Hepatocyte (in vitro differentiated cells): ENCODE measurements at regions not wholly inside any gene's neighbourhood (a gene's known extent, or its start where the extent isn't known, plus 50 kb on each side); places are given as distances from the start of the nearest gene placed in this dataset.
A peak's percentile ranks its signal among the peaks of the same experiment; 100 is the strongest.

Experiments used
- DNase-seq: peaks from one replicate; pipeline ENCODE4 v3.0.0-alpha.2; 2016; ENCODE audit warnings: low spot score
- H2AFZ ChIP-seq: fragments of 200-600 bp; sonication (generic); 2 replicates; pipeline ENCODE4 v1.6.0; 2016; ENCODE audit warnings: antibody characterized with exemption, mild to moderate bottlenecking
- H3K27ac ChIP-seq: fragments of 200-600 bp; sonication (generic); 2 replicates; pipeline ENCODE4 v1.5.1; 2016; ENCODE audit warnings: mild to moderate bottlenecking
- H3K27me3 ChIP-seq: fragments of 200-600 bp; sonication (generic); 2 replicates; pipeline ENCODE4 v1.6.1; 2016
- H3K36me3 ChIP-seq: fragments of 200-600 bp; sonication (generic); replicated peaks from 2 replicates; pipeline ENCODE4 v1.5.1; 2016; ENCODE audit warnings: low read depth; ENCODE audit not compliant: insufficient read depth
- H3K4me1 ChIP-seq: fragments of 200-600 bp; sonication (generic); 2 replicates; pipeline ENCODE4 v1.5.1; 2016; ENCODE audit warnings: mild to moderate bottlenecking, moderate library complexity; ENCODE audit not compliant: insufficient read depth
- H3K4me2 ChIP-seq: fragments of 200-600 bp; sonication (generic); 2 replicates; pipeline ENCODE4 v1.6.0; 2016
- H3K4me3 ChIP-seq: fragments of 200-600 bp; sonication (generic); 2 replicates; pipeline ENCODE4 v1.5.1; 2016; ENCODE audit warnings: mild to moderate bottlenecking
- H3K79me2 ChIP-seq: fragments of 200-600 bp; sonication (generic); 2 replicates; pipeline ENCODE4 v1.6.0; 2017; ENCODE audit warnings: mild to moderate bottlenecking
- H3K9me2 ChIP-seq: fragments of 200-600 bp; sonication (generic); replicated peaks from 2 replicates; pipeline ENCODE4 v1.6.0; 2017; ENCODE audit warnings: mild to moderate bottlenecking; ENCODE audit not compliant: insufficient read depth
- H3K9me3 ChIP-seq: fragments of 200-600 bp; sonication (generic); 2 replicates; pipeline ENCODE4 v1.5.1; 2016; ENCODE audit warnings: low read depth, mild to moderate bottlenecking
- H4K20me1 ChIP-seq: fragments of 200-600 bp; sonication (generic); 2 replicates; pipeline ENCODE4 v1.6.0; 2016; ENCODE audit warnings: mild to moderate bottlenecking; ENCODE audit not compliant: insufficient read depth, poor library complexity, severe bottlenecking
- CTCF ChIP-seq: fragments of 200-600 bp; sonication (generic); IDR thresholded peaks from 2 replicates; pipeline ENCODE4 v1.5.1; 2016; ENCODE audit warnings: antibody characterized with exemption, mild to moderate bottlenecking; ENCODE audit not compliant: poor library complexity
- EZH2 ChIP-seq: fragments of 200-600 bp; sonication (generic); IDR thresholded peaks from 2 replicates; pipeline ENCODE4 v1.6.1; 2016; ENCODE audit warnings: antibody characterized with exemption, mild to moderate bottlenecking, borderline replicate concordance
- EZH2phosphoT487 ChIP-seq: fragments of 200-600 bp; sonication (generic); IDR thresholded peaks from one replicate; pipeline ENCODE4 v1.6.1; 2018; ENCODE audit warnings: antibody characterized with exemption, mild to moderate bottlenecking, low read depth, moderate library complexity; ENCODE audit not compliant: unreplicated experiment, severe bottlenecking
- WGBS: methylation state at CpG from one replicate; pipeline ENCODE4 v1.1.6; 2016; ENCODE audit warnings: low lambda C conversion rate; ENCODE audit errors: missing lambda C conversion rate; 5-methylcytosine and 5-hydroxymethylcytosine counted together

- no peak for TF ChIP-seq EZH2phosphoT487
- TF ChIP-seq EZH2, result no peak
- no peak for TF ChIP-seq CTCF
- WGBS, result 90% methylated on average over 1 of the region's 1 CpG
- no peaks in the 10 kb centered on the region for H3K79me2 ChIP-seq
- H2AFZ ChIP-seq, result no peak overlapping the region
- DNase-seq, result peak; percentile 61
- no peak overlapping the region for H3K4me3 ChIP-seq
- H3K9me2 ChIP-seq, result no peaks in the 10 kb centered on the region
- H3K4me2 ChIP-seq, result no peak overlapping the region
- H3K27me3 ChIP-seq, result no peaks in the 10 kb centered on the region
- no peaks in the 10 kb centered on the region for H3K4me1 ChIP-seq
- no peak overlapping the region for H3K27ac ChIP-seq
- no peaks in the 10 kb centered on the region for H3K36me3 ChIP-seq
- H4K20me1 ChIP-seq, result no peaks in the 10 kb centered on the region
- H3K9me3 ChIP-seq, result no peaks in the 10 kb centered on the region
These were observed 1637.3 kb upstream of the PABPC4L start for GRCh38 chr4:135838889-135839288.

- Histone ChIP-seq H3K27ac (no peak overlapping the region), H3K9me3 (no peaks in the 10 kb centered on the region), H4K20me1 (no peaks in the 10 kb centered on the region), H3K4me1 (no peaks in the 10 kb centered on the region), H3K9me2 (no peaks in the 10 kb centered on the region), H3K36me3 (no peaks in the 10 kb centered on the region), H3K79me2 (no peaks in the 10 kb centered on the region), H2AFZ (no peak overlapping the region), H3K27me3 (no peaks in the 10 kb centered on the region), H3K4me2 (no peak overlapping the region), H3K4me3 (no peak overlapping the region)
- 84% methylated on average over 2 of the region's 2 CpGs for WGBS
- TF ChIP-seq EZH2, result no peak
- TF ChIP-seq CTCF, result no peak
- TF ChIP-seq EZH2phosphoT487, result no peak
- DNase-seq, result no peak
These were observed 1632.9 kb upstream of the PABPC4L start for GRCh38 chr4:135834471-135834870.

DNA sequence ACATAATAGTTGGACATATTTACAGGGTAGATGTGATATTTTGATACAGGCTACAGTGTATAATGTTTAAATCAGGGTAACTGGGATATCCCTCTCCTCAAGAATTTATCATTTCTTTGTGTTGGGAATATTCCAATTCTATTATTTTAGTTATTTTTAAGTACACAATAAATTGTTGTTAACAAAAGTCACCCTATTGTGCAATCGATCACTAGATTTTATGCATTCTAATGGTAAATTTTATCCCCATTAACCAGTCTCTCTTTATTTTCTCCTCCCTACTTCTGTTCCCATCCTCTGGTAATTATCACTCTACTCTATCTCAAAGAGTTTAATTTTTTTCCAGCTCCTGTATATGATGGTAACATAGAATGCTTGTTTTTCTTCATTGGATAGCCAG is 1631.9 kb upstream of the PABPC4L start:
- DNase-seq, result no peak
- Histone ChIP-seq H3K36me3 (no peaks in the 10 kb centered on the region), H4K20me1 (no peaks in the 10 kb centered on the region), H3K9me3 (no peaks in the 10 kb centered on the region), H3K27me3 (no peaks in the 10 kb centered on the region), H2AFZ (no peak overlapping the region), H3K4me3 (no peak overlapping the region), H3K27ac (no peak overlapping the region), H3K79me2 (no peaks in the 10 kb centered on the region), H3K4me2 (no peak overlapping the region), H3K9me2 (no peaks in the 10 kb centered on the region), H3K4me1 (no peaks in the 10 kb centered on the region)
- 94% methylated on average over 1 of the region's 1 CpG for WGBS
- no peak for TF ChIP-seq CTCF
- TF ChIP-seq EZH2, result no peak

- Histone ChIP-seq H3K4me1 (no peaks in the 10 kb centered on the region), H3K9me2 (no peaks in the 10 kb centered on the region), H3K4me3 (no peak overlapping the region), H3K36me3 (no peaks in the 10 kb centered on the region), H3K4me2 (no peak overlapping the region), H4K20me1 (no peaks in the 10 kb centered on the region), H3K79me2 (no peaks in the 10 kb centered on the region), H3K9me3 (no peaks in the 10 kb centered on the region), H2AFZ (no peak overlapping the region), H3K27me3 (no peaks in the 10 kb centered on the region), H3K27ac (no peak overlapping the region)
- TF ChIP-seq EZH2 (no peak), EZH2phosphoT487 (no peak), CTCF (no peak)
- DNase-seq, result no peak
- 83% methylated on average over 3 of the region's 3 CpGs for WGBS
These were observed 1623.2 kb upstream of the PABPC4L start for GRCh38 chr4:135824759-135825296.
